ENCODE measurements at regions not wholly inside any gene's neighbourhood (a gene's known extent, or its start where the extent isn't known, plus 50 kb on each side); places are given as distances from the start of the nearest gene placed in this dataset.

- H3K36me3 ChIP-seq (replicated peaks in 1 of 2; ENCODE audit: control extremely low read depth in 1 of 2, control insufficient read depth in 1 of 2, extremely low read depth in 1 of 2, insufficient read depth in 2 of 2, low read length in 1 of 2), result no peaks in the 10 kb centered on the region
- no peak overlapping the region for H3K4me2 ChIP-seq (replicated peaks; ENCODE audit: low read depth, low read length, poor library complexity, severe bottlenecking)
- H2AFZ ChIP-seq (ENCODE audit: insufficient read depth, low read depth, low read length, poor library complexity, severe bottlenecking), result no peak overlapping the region
- no peak overlapping the region for H3K4me3 ChIP-seq (ENCODE audit: control extremely low read depth in 1 of 5, extremely low read depth in 1 of 5, insufficient read depth in 1 of 5, low read depth in 2 of 5, low read length in 4 of 5)
- H3K4me3 Mint-ChIP-seq, result no peak overlapping the region
- ChIA-PET CTCF (no interaction called here), POLR2A (no interaction called here)
- ATAC-seq (ENCODE audit: low read depth) (no peak), DNase-seq (no peak)
- H3K27ac ChIP-seq (ENCODE audit: low read length in 2 of 2), result no peak overlapping the region
- no peak for TF ChIP-seq EZH2 (IDR thresholded peaks at IDR 0.05; ENCODE audit: borderline replicate concordance, insufficient read depth, low read depth, low read length, poor library complexity, severe bottlenecking)
- no peaks in the 10 kb centered on the region for H3K79me2 ChIP-seq (ENCODE audit: control insufficient read depth, insufficient read depth, low read length)
- H3K4me1 ChIP-seq (ENCODE audit: control insufficient read depth in 2 of 2, insufficient read depth in 2 of 2, low read length in 2 of 2), result no peaks in the 10 kb centered on the region
- no peak overlapping the region for H3K9ac ChIP-seq (ENCODE audit: low read length)
- H3K9me3 Mint-ChIP-seq (ENCODE audit: insufficient read depth), result peaks cover 4% of the 10 kb centered on the region
- no peaks in the 10 kb centered on the region for H3K27me3 ChIP-seq (replicated peaks in 1 of 4; ENCODE audit: control extremely low read depth in 1 of 4, control insufficient read depth in 3 of 4, insufficient read depth in 4 of 4, low read length in 3 of 4)
- intact Hi-C loops (cut with micrococcal nuclease), result no loop called here
- no peaks in the 10 kb centered on the region for H3K4me1 Mint-ChIP-seq
- H3K9me3 ChIP-seq (ENCODE audit: control extremely low read depth in 1 of 3, control insufficient read depth in 2 of 3, insufficient read depth in 1 of 3, low read length in 2 of 3), result no peaks in the 10 kb centered on the region
- no peak overlapping the region for H3K27ac Mint-ChIP-seq
- no peaks in the 10 kb centered on the region for H3K27me3 Mint-ChIP-seq
- H4K20me1 ChIP-seq (ENCODE audit: control insufficient read depth, insufficient read depth, low read length, poor library complexity, severe bottlenecking), result no peaks in the 10 kb centered on the region
Measured at GRCh38 chr11:28808771-28809170, 700.6 kb downstream of the METTL15 start.

- POLR2A ChIA-PET, result no interaction called here
- no peaks in the 10 kb centered on the region for H3K9me3 Mint-ChIP-seq (ENCODE audit: insufficient read depth)
- no peaks in the 10 kb centered on the region for H3K4me1 Mint-ChIP-seq
- DNase-seq (no peak), ATAC-seq (ENCODE audit: low read depth) (no peak)
- Histone ChIP-seq H3K4me1 (ENCODE audit: control insufficient read depth in 2 of 2, insufficient read depth in 2 of 2, low read length in 2 of 2) (no peaks in the 10 kb centered on the region), H3K79me2 (ENCODE audit: control insufficient read depth, insufficient read depth, low read length) (no peaks in the 10 kb centered on the region), H4K20me1 (ENCODE audit: control insufficient read depth, insufficient read depth, low read length, poor library complexity, severe bottlenecking) (no peaks in the 10 kb centered on the region), H3K27me3 (replicated peaks in 1 of 4; ENCODE audit: control extremely low read depth in 1 of 4, control insufficient read depth in 3 of 4, insufficient read depth in 4 of 4, low read length in 3 of 4) (no peaks in the 10 kb centered on the region), H3K4me3 (ENCODE audit: control extremely low read depth in 1 of 5, extremely low read depth in 1 of 5, insufficient read depth in 1 of 5, low read depth in 2 of 5, low read length in 4 of 5) (no peak overlapping the region), H2AFZ (ENCODE audit: insufficient read depth, low read depth, low read length, poor library complexity, severe bottlenecking) (no peak overlapping the region), H3K27ac (ENCODE audit: low read length in 2 of 2) (no peak overlapping the region), H3K36me3 (replicated peaks in 1 of 2; ENCODE audit: control extremely low read depth in 1 of 2, control insufficient read depth in 1 of 2, extremely low read depth in 1 of 2, insufficient read depth in 2 of 2, low read length in 1 of 2) (no peaks in the 10 kb centered on the region), H3K9me3 (ENCODE audit: control extremely low read depth in 1 of 3, control insufficient read depth in 2 of 3, insufficient read depth in 1 of 3, low read length in 2 of 3) (no peaks in the 10 kb centered on the region), H3K4me2 (replicated peaks; ENCODE audit: low read depth, low read length, poor library complexity, severe bottlenecking) (no peak overlapping the region), H3K9ac (ENCODE audit: low read length) (no peak overlapping the region)
- H3K27ac Mint-ChIP-seq, result no peak overlapping the region
- WGBS (ENCODE audit: insufficient coverage), result 86% methylated on average over 1 of the region's 2 CpGs
- CTCF ChIA-PET, result no interaction called here
- TF ChIP-seq, protein P1, sequence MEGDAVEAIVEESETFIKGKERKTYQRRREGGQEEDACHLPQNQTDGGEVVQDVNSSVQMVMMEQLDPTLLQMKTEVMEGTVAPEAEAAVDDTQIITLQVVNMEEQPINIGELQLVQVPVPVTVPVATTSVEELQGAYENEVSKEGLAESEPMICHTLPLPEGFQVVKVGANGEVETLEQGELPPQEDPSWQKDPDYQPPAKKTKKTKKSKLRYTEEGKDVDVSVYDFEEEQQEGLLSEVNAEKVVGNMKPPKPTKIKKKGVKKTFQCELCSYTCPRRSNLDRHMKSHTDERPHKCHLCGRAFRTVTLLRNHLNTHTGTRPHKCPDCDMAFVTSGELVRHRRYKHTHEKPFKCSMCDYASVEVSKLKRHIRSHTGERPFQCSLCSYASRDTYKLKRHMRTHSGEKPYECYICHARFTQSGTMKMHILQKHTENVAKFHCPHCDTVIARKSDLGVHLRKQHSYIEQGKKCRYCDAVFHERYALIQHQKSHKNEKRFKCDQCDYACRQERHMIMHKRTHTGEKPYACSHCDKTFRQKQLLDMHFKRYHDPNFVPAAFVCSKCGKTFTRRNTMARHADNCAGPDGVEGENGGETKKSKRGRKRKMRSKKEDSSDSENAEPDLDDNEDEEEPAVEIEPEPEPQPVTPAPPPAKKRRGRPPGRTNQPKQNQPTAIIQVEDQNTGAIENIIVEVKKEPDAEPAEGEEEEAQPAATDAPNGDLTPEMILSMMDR (IDR thresholded peaks at IDR 0.05), result no peak
- TF ChIP-seq EZH2 (IDR thresholded peaks at IDR 0.05; ENCODE audit: borderline replicate concordance, insufficient read depth, low read depth, low read length, poor library complexity, severe bottlenecking), result no peak
- H3K4me3 Mint-ChIP-seq, result no peak overlapping the region
- intact Hi-C loops (cut with micrococcal nuclease), result no loop called here
- no peaks in the 10 kb centered on the region for H3K27me3 Mint-ChIP-seq
Measured at GRCh38 chr11:28799316-28799715, 691.1 kb downstream of the METTL15 start.

Measured in B cell (primary cell).